T47D (cell line): ENCODE measurements at regions not wholly inside any gene's neighbourhood (a gene's known extent, or its start where the extent isn't known, plus 50 kb on each side); places are given as distances from the start of the nearest gene placed in this dataset.
"Not testable (repeated sequence)": the region's sequence is repeated elsewhere in the genome, so short reads cannot be mapped to it uniquely, and the experiment has no call there.

ENCODE experiments used
- DNase-seq, 2 experiments: peaks; one replicate each; pipeline versions ENCODE4 v3.0.0 to v3.0.0-alpha.2; 2011 to 2012; ENCODE audit warnings: low read depth in 1 of 2, low spot score in 1 of 2
- JUND ChIP-seq: IDR thresholded peaks from 2 replicates; pipeline ENCODE4 v1.6.1; 2012; ENCODE audit warnings: low read depth
- in situ Hi-C: cut with HindIII; loops from 2 replicates; pipeline ENCODE4 v1.10.0; 2016; ENCODE audit warnings: low sequenced_read_pairs, low pct_unique_long_range_greater_than_20kb

- no peak for TF ChIP-seq JUND
- in situ Hi-C loops = no loop called here
- DNase-seq = no peak
Observed at GRCh38 chr10:3268025-3268424, 95.4 kb upstream of the PITRM1 start.

GRCh38 chr10:3265088-3265487 is 92.5 kb upstream of the PITRM1 start:
- no peak for DNase-seq
- in situ Hi-C loops = no loop called here
- TF ChIP-seq JUND = no peak

GRCh38 chr10:3264161-3264761 is 91.7 kb upstream of the PITRM1 start:
- TF ChIP-seq JUND = no peak
- no peak for DNase-seq
- in situ Hi-C loops = no loop called here

GRCh38 chr10:3263747-3264146 is 91.2 kb upstream of the PITRM1 start:
- DNase-seq = no peak
- in situ Hi-C loops = no loop called here
- TF ChIP-seq JUND = no peak

GRCh38 chr10:3263082-3263481 is 90.5 kb upstream of the PITRM1 start:
- TF ChIP-seq JUND = no peak
- no peak for DNase-seq
- in situ Hi-C loops = no loop called here

- in situ Hi-C loops = no loop called here
- no peak for DNase-seq
- TF ChIP-seq JUND = no peak
Observed at GRCh38 chr10:3261921-3262320, 89.3 kb upstream of the PITRM1 start.

- DNase-seq = no peak
- no peak for TF ChIP-seq JUND
- in situ Hi-C loops = no loop called here
Observed at GRCh38 chr10:3260066-3260834, 87.7 kb upstream of the PITRM1 start.

- no peak for DNase-seq
- TF ChIP-seq JUND = no peak
- in situ Hi-C loops = no loop called here
Observed at GRCh38 chr10:3259499-3259898, 86.9 kb upstream of the PITRM1 start.

- DNase-seq = no peak
- in situ Hi-C loops = no loop called here
- TF ChIP-seq JUND = no peak
Observed at GRCh38 chr10:3258394-3258793, 85.8 kb upstream of the PITRM1 start.

- no peak for TF ChIP-seq JUND
- in situ Hi-C loops = no loop called here
- no peak for DNase-seq
Observed at GRCh38 chr10:3255616-3256015, 83.0 kb upstream of the PITRM1 start.

GRCh38 chr10:3255075-3255474 is 82.5 kb upstream of the PITRM1 start:
- in situ Hi-C loops = no loop called here
- no peak for TF ChIP-seq JUND
- no peak for DNase-seq

- in situ Hi-C loops, DNase-seq: not testable (repeated sequence)
Observed at GRCh38 chr10:3253974-3254373, 81.4 kb upstream of the PITRM1 start.

- in situ Hi-C loops = no loop called here
- no peak for TF ChIP-seq JUND
- no peak for DNase-seq
Observed at GRCh38 chr10:3251172-3251571, 78.6 kb upstream of the PITRM1 start.
